T-helper 1 cell treated with Interleukin-12 subunit alpha and Interleukin-12 subunit beta and Interleukin-4 antibody, amounts not matched to agents 30 μg/mL and 1 μg/mL, for 36 hours (primary cell): ENCODE measurements at regions not wholly inside any gene's neighbourhood (a gene's known extent, or its start where the extent isn't known, plus 50 kb on each side); places are given as distances from the start of the nearest gene placed in this dataset.
"Not testable (repeated sequence)": the region's sequence is repeated elsewhere in the genome, so short reads cannot be mapped to it uniquely, and the experiment has no call there.

ENCODE experiments used
- H3K27ac Mint-ChIP-seq: one replicate; pipeline ENCODE4 v1.8.0; 2021; ENCODE audit warnings: mild to moderate bottlenecking, mixed read lengths
- H3K27me3 Mint-ChIP-seq: one replicate; pipeline ENCODE4 v1.8.0; 2021; ENCODE audit warnings: low read depth, mixed read lengths
- H3K36me3 Mint-ChIP-seq: one replicate; pipeline ENCODE4 v1.8.0; 2021; ENCODE audit warnings: low read depth, mixed read lengths
- H3K4me1 Mint-ChIP-seq: one replicate; pipeline ENCODE4 v1.8.0; 2021; ENCODE audit warnings: low read depth, mixed read lengths
- H3K4me3 Mint-ChIP-seq: one replicate; pipeline ENCODE4 v1.8.0; 2021; ENCODE audit warnings: mild to moderate bottlenecking, moderate library complexity, mixed read lengths
- H3K9me3 Mint-ChIP-seq: one replicate; pipeline ENCODE4 v1.8.0; 2021; ENCODE audit warnings: mixed read lengths

GRCh38 chr5:18797222-18797621, 1163.0 kb downstream of the TAF11L14 start:
- Mint-ChIP-seq H3K9me3 (no peaks in the 10 kb centered on the region), H3K4me3 (no peak overlapping the region), H3K36me3 (no peaks in the 10 kb centered on the region), H3K27me3 (no peaks in the 10 kb centered on the region), H3K4me1 (no peaks in the 10 kb centered on the region), H3K27ac (no peak overlapping the region)

GRCh38 chr5:18798058-18798457, 1163.8 kb downstream of the TAF11L14 start:
- Mint-ChIP-seq H3K27me3 (no peaks in the 10 kb centered on the region), H3K4me1 (no peaks in the 10 kb centered on the region), H3K27ac (no peak overlapping the region), H3K36me3 (no peaks in the 10 kb centered on the region), H3K4me3 (no peak overlapping the region), H3K9me3 (no peaks in the 10 kb centered on the region)

GRCh38 chr5:18799482-18800128, 1165.3 kb downstream of the TAF11L14 start:
- Mint-ChIP-seq H3K36me3 (no peaks in the 10 kb centered on the region), H3K4me1 (no peaks in the 10 kb centered on the region), H3K27me3 (no peaks in the 10 kb centered on the region), H3K9me3 (no peaks in the 10 kb centered on the region), H3K27ac (no peak overlapping the region), H3K4me3 (no peak overlapping the region)

- no peaks in the 10 kb centered on the region for H3K9me3 Mint-ChIP-seq
- H3K4me1 Mint-ChIP-seq = no peaks in the 10 kb centered on the region
- no peak overlapping the region for H3K4me3 Mint-ChIP-seq
- H3K27me3 Mint-ChIP-seq = no peaks in the 10 kb centered on the region
- no peak overlapping the region for H3K27ac Mint-ChIP-seq
- H3K36me3 Mint-ChIP-seq = no peaks in the 10 kb centered on the region
Observed at GRCh38 chr5:18800293-18801025, 1166.2 kb downstream of the TAF11L14 start.

- not testable (repeated sequence) for H3K27ac Mint-ChIP-seq, H3K36me3 Mint-ChIP-seq, H3K4me3 Mint-ChIP-seq, H3K27me3 Mint-ChIP-seq, H3K4me1 Mint-ChIP-seq, H3K9me3 Mint-ChIP-seq
Observed at GRCh38 chr5:18801413-18801812, 1167.2 kb downstream of the TAF11L14 start.

GRCh38 chr5:18802336-18802735, 1168.1 kb downstream of the TAF11L14 start:
- H3K4me3 Mint-ChIP-seq = no peak overlapping the region
- no peak overlapping the region for H3K27ac Mint-ChIP-seq
- no peaks in the 10 kb centered on the region for H3K9me3 Mint-ChIP-seq
- no peaks in the 10 kb centered on the region for H3K4me1 Mint-ChIP-seq
- no peaks in the 10 kb centered on the region for H3K27me3 Mint-ChIP-seq
- no peaks in the 10 kb centered on the region for H3K36me3 Mint-ChIP-seq

- Mint-ChIP-seq H3K27ac (no peak overlapping the region), H3K27me3 (no peaks in the 10 kb centered on the region), H3K36me3 (no peaks in the 10 kb centered on the region), H3K9me3 (no peaks in the 10 kb centered on the region), H3K4me3 (no peak overlapping the region), H3K4me1 (no peaks in the 10 kb centered on the region)
Observed at GRCh38 chr5:18805376-18805775, 1171.1 kb downstream of the TAF11L14 start.

GRCh38 chr5:18807256-18808149, 1173.2 kb downstream of the TAF11L14 start:
- Mint-ChIP-seq H3K4me1 (no peaks in the 10 kb centered on the region), H3K36me3 (no peaks in the 10 kb centered on the region), H3K9me3 (no peaks in the 10 kb centered on the region), H3K4me3 (no peak overlapping the region), H3K27me3 (no peaks in the 10 kb centered on the region), H3K27ac (no peak overlapping the region)

- Mint-ChIP-seq H3K27me3 (no peaks in the 10 kb centered on the region), H3K27ac (no peak overlapping the region), H3K4me1 (no peaks in the 10 kb centered on the region), H3K9me3 (no peaks in the 10 kb centered on the region), H3K4me3 (no peak overlapping the region), H3K36me3 (no peaks in the 10 kb centered on the region)
Observed at GRCh38 chr5:18811661-18812060, 1176.3 kb downstream of the CDH18 start.

GRCh38 chr5:18828351-18828750, 1159.6 kb downstream of the CDH18 start:
- no peak overlapping the region for H3K27ac Mint-ChIP-seq
- no peaks in the 10 kb centered on the region for H3K9me3 Mint-ChIP-seq
- no peaks in the 10 kb centered on the region for H3K4me1 Mint-ChIP-seq
- no peak overlapping the region for H3K4me3 Mint-ChIP-seq
- no peaks in the 10 kb centered on the region for H3K27me3 Mint-ChIP-seq
- no peaks in the 10 kb centered on the region for H3K36me3 Mint-ChIP-seq

GRCh38 chr5:18829539-18829938, 1158.5 kb downstream of the CDH18 start:
- Mint-ChIP-seq H3K27me3 (no peaks in the 10 kb centered on the region), H3K4me3 (no peak overlapping the region), H3K4me1 (no peaks in the 10 kb centered on the region), H3K36me3 (no peaks in the 10 kb centered on the region), H3K9me3 (no peaks in the 10 kb centered on the region), H3K27ac (no peak overlapping the region)

- H3K27me3 Mint-ChIP-seq = no peaks in the 10 kb centered on the region
- H3K4me1 Mint-ChIP-seq = no peaks in the 10 kb centered on the region
- H3K27ac Mint-ChIP-seq = no peak overlapping the region
- H3K4me3 Mint-ChIP-seq = no peak overlapping the region
- H3K9me3 Mint-ChIP-seq = no peaks in the 10 kb centered on the region
- no peaks in the 10 kb centered on the region for H3K36me3 Mint-ChIP-seq
Observed at GRCh38 chr5:18850216-18850615, 1137.8 kb downstream of the CDH18 start.

- Mint-ChIP-seq H3K4me3 (no peak overlapping the region), H3K27me3 (no peaks in the 10 kb centered on the region), H3K27ac (no peak overlapping the region)
Observed at GRCh38 chr5:18872978-18873377, 1115.0 kb downstream of the CDH18 start.

GRCh38 chr5:18876565-18876964, 1111.4 kb downstream of the CDH18 start:
- Mint-ChIP-seq H3K36me3 (no peaks in the 10 kb centered on the region), H3K9me3 (no peaks in the 10 kb centered on the region), H3K27ac (no peak overlapping the region), H3K27me3 (no peaks in the 10 kb centered on the region), H3K4me1 (no peaks in the 10 kb centered on the region), H3K4me3 (no peak overlapping the region)

More at GRCh38 chr5:18872978-18873377, 1115.0 kb downstream of the CDH18 start:
- no peaks in the 10 kb centered on the region for H3K4me1 Mint-ChIP-seq
- H3K36me3 Mint-ChIP-seq = no peaks in the 10 kb centered on the region
- no peaks in the 10 kb centered on the region for H3K9me3 Mint-ChIP-seq

GRCh38 chr5:18881615-18882014, 1106.4 kb downstream of the CDH18 start:
- Mint-ChIP-seq H3K27ac (no peak overlapping the region), H3K4me1 (no peaks in the 10 kb centered on the region), H3K4me3 (no peak overlapping the region), H3K36me3 (no peaks in the 10 kb centered on the region), H3K27me3 (no peaks in the 10 kb centered on the region), H3K9me3 (no peaks in the 10 kb centered on the region)
